Tibial nerve (tissue), 3 donors: ENCODE measurements at regions not wholly inside any gene's neighbourhood (a gene's known extent, or its start where the extent isn't known, plus 50 kb on each side); places are given as distances from the start of the nearest gene placed in this dataset.

Experiments
- POLR2A ChIP-seq, 2 donors: fragments of 450-650 bp; IDR thresholded peaks; one replicate each; pipeline ENCODE4 v1.6.1; 2017; ENCODE audit warnings: antibody characterized with exemption in 2 of 2, mild to moderate bottlenecking in 2 of 2, moderate library complexity in 2 of 2
- TF ChIP-seq, protein P1 (sequence below), 5 experiments: fragments of 200-600 bp in 3 of 5; fragments of 450-650 bp in 2 of 5; sonication (generic) in 3 of 5; IDR thresholded peaks; one replicate each; pipeline ENCODE4 v1.5.1; 2016 to 2019; ENCODE audit warnings: antibody characterized with exemption in 5 of 5, mild to moderate bottlenecking in 3 of 5, moderate library complexity in 2 of 5

DNA sequence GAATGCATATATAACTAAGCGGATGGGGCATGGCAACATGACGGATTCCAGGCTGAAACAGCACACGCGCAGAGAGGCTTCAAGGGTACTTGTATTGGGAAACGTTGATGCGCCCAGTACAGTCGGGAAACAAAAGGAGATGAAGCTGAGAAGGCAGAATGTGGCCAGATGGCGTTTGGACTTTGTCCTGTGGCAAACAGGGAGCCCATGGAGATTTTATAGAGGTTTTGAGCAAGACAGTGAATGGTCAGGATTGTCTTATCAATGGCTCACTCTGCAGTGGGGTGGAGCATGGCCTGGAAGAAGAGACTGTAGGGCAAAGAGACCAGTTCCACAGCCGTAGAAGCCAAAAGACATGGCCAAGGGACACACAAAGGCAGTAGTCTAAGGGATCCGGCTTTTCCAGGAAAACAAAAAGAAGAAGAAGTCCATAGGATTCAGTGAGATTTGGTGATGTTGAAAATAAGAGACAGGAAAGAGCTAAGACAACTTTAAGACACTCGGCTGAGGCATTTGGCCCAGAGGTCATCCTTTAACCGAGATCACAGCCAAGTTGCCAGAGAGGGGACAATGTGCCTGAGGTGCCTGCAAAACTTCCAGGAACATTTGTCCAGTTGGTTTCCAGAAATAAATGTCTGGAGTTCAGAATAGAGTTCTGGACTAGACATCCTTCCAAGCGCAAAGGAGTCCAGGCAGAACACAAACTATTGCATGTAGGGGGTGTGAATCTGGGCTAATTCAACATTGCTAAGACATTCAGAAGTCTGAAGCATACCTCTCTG, 123.0 kb upstream of the RREB1 start:
- TF ChIP-seq POLR2A (IDR thresholded peaks at IDR 0.05) = no peak
- TF ChIP-seq, protein P1, sequence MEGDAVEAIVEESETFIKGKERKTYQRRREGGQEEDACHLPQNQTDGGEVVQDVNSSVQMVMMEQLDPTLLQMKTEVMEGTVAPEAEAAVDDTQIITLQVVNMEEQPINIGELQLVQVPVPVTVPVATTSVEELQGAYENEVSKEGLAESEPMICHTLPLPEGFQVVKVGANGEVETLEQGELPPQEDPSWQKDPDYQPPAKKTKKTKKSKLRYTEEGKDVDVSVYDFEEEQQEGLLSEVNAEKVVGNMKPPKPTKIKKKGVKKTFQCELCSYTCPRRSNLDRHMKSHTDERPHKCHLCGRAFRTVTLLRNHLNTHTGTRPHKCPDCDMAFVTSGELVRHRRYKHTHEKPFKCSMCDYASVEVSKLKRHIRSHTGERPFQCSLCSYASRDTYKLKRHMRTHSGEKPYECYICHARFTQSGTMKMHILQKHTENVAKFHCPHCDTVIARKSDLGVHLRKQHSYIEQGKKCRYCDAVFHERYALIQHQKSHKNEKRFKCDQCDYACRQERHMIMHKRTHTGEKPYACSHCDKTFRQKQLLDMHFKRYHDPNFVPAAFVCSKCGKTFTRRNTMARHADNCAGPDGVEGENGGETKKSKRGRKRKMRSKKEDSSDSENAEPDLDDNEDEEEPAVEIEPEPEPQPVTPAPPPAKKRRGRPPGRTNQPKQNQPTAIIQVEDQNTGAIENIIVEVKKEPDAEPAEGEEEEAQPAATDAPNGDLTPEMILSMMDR (IDR thresholded peaks at IDR 0.05) = no peak
